SKM-1 treated with dmso at 0.1 percent for 144 hours (cell line): ENCODE measurements at regions not wholly inside any gene's neighbourhood (a gene's known extent, or its start where the extent isn't known, plus 50 kb on each side); places are given as distances from the start of the nearest gene placed in this dataset.

ENCODE experiments used
- DNase-seq: peaks from one replicate; lab custom pipeline; 2025; ENCODE audit not compliant: unreplicated experiment; lab: John Stamatoyannopoulos, UW

DNA sequence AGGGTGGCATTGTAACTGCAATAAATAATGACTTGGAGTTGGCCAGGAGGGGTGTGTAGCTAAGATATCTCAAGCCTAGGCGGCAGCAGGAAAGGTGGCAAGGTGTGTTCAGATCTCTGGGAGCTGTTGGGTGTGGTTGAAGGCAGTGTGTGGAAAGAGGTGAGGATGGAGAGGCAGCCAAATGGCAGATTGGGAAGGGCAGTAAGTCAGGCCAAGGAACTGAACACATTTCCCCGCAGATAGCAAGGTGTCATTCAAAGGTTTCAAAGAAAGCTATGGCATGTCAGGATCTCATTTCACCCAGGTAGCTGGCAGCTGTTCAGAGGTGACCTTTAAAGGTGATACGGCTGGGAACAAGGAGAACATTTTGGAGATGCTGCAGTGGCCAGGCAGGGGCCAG, 586.0 kb upstream of the MGMT start:
- no peak for DNase-seq

DNA sequence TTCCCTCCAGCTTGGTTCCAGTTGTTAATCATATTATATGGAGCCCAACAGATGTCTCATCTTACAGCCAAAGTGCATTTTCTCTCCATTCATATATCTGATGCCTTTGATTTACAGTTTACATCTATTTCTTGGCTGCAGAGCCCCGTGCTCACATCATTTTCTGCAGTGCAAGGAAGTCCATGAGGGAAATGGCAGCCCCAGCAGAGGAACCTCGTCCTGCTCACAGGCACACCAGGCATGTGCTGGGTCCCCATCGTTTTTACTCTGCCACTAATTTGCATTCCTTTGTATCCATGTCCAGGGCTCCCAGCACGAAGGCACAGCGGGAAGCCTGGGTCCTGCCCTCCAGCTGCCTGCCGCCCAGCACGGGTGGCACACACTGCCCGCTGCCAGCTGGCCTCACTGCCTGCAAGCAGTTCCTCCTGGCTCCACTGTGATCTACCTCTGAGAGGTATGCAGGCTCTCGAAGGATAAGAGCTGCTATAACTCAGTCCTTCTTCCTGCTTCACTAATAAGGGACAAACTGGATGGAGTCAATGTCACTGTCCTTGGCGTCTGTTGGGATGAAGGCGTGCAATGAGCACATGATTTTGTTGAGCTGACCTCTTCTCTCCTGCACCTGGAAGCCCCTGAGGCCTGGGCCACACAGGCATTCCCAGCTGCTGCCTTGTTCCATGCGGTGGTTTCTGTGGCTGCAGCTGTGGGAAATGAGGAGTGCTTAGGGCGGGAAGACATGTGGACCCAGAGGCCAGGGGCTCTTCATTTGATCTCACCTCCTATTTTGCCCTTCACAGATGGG, 583.6 kb upstream of the MGMT start:
- no peak for DNase-seq

DNA sequence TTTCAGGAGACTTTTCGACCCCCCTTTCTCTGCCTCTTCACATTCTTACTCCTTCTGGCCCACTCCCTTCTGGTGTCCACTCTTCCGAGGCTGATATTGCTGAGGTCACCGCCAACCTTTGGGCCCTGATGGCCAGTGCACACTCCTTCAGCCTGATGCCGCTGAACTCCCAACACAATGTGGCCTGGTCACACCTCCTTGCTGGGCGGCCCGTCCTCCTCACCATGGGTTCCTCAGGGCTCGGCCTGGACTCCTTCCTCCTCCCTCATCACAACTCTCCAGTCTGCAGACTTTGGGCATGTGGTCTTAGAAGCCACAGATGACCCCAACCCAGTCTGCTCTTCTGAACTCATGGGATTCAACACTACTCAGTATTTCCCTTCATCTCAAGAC, 583.0 kb upstream of the MGMT start:
- no peak for DNase-seq

DNA sequence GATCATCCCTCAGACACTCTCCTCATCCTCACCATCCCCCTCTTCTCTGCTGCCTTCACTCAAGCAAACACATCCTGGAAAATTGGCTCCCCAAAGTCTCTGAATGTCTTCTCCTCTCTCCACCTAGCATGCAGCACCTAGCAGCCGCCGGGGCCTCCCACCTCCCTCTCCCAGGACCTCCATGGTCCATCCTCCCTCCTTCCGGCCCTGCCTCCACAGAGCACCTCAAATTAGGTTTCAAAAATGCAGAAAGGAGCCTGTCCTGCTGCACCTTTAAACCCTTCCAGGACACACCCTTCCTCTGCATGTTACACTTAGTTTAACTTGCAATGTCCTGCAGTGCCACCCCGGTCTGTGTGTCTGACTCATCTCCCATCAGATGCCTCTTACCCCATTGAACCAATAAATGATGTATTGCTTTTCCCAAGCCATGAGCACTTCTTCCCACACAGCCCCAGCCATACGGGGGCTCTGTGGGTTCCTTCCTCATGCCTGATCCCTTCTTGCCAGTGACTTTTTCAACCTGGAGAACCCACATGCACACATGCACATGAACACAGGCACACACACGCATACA, 582.5 kb upstream of the MGMT start:
- DNase-seq, result no peak

DNA sequence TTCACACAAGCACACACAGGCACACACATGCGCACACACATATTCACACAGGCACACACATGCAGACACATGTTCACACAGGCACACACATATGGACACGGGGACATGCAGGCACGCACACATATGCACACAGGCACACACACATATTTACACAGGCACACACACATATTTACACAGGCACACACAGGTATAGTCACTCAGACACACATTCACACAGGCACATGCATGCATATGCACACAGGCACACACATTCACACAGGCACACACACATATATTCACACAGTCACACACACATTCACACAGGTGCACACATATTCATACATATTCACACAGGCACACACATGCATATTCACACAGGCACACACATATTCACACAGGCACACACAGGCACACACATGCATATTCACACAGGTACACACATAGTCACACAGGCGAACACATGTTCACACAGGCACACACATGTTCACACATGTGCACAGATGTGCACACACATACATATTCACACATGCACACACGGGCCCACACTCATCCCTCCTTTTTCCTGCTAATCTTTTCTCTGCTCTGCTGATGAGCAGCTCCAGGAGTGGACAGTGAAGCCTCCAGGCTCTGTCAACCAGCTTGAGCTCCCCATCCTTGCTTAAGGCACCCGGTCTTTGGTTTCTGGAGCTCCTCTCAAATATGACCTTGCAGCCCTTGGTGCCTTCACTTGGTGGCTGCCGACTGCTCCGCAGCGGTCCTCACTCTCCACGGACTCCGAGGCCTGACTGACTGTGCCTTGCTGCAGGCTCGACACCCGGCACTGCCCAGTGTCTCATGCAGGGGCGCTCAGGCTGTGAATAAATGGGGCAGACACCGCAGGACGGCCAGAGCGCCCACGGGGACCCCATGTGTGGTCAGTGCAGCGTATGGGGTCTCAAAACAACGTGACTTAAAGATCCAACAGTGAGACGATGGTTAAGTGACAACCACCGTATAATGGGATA, 581.2 kb upstream of the MGMT start:
- no peak for DNase-seq

DNA sequence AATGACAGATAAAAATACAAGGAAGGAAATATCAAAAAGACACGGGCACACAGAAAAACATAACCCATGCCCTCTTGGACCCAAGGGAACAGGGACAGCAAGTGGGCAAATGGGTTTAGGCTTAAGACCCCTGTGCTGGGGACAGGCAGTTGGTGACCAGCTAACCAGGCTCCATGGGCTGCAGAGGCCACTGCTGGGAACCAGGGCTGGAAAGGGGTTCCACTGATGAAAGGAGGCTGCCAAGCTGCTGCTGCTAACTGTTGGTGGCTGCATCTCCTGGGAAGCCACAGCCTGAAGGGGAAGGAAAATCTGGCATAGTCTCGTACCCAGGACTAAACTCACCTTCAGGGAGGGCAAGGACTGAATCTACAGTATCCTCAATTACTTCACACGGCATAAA, 579.2 kb upstream of the MGMT start:
- DNase-seq, result no peak

DNA sequence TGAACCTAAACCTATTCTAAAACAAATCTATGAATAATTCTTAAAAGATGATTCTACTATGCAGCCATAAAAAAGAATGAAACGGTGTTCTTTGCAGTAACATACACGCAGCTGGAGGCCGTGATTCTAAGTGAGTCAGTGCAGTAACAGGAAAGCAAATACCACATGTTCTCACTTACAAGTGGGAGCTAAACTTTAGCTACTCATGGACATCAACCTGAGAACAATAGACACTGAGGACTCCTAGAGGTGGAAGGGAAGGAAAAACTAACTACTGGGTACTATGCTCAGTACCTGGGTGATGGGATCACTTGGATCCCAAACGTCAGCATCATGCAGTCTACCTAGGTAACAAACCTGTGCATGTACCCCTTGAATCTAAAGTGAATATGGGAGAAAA, 575.0 kb upstream of the MGMT start:
- DNase-seq, result no peak

DNA sequence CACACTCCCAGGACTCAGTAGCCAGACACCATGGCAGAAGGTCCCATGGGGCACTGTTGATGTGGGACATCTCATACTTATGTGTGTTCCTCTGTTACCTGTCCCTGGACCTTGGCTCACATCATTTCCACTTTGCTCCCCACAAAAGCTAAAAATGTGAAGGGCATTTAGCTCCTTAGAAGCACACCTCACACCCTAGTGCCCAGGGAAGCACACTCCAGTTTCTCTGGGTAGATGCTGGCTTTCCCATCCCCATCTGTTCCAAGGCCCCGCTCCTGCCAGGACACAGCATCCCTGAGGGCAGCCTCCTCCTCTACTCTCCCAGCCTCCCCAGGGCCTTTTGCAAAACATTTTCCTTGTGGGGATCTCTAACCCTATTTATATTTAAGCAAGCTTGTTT, 572.4 kb upstream of the MGMT start:
- no peak for DNase-seq

DNA sequence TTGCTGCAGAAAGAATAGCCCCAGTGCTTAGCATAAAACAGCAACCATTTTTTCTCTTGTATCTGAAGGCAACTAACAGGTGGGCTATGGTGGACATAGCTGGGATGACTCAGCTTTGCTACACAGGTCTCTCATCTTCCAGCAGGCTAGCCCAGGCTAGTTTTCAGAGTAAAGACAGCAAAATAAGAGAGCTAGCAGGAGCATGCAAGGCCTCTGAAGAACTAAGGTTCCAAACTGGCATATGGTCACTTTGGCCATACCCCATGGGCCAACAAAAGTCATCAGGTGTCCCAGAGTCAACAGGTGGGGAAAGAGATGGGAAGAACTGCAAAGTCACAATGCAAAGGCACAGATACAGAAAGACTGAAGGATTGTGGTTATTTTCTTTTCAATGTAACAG, 571.6 kb upstream of the MGMT start:
- no peak for DNase-seq

DNA sequence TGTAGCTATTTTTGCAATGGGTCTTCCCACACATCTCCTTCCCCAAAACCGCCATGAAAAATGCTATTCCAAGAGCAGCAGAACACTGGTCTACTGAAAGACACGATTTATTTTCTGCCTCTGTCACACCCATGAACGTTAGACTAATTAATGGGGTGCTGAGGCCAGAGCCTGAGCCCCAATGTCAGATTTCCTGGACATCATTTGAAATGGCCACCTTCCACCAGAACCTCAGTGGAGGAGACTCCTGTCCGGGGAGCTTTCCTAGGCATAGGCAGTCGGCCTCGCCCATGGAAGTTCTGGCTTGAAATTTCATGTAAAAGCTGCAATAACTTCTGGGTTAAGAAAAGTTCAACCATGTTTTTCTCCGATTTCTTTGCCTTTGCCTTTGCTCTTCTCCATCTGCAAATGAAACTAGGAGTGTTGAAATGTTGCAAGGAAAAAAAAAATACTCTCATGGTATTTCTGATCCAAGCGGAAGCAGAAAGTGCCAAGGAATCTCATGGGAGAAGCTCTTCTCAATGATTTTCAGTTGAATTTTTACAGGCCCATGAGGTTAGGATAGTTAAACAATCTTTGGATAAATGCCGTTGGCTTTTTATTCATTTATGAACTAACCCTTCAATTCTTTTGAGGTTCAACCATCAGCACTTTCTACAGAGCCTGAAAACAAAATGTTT, 570.8 kb upstream of the MGMT start:
- DNase-seq, result no peak

DNA sequence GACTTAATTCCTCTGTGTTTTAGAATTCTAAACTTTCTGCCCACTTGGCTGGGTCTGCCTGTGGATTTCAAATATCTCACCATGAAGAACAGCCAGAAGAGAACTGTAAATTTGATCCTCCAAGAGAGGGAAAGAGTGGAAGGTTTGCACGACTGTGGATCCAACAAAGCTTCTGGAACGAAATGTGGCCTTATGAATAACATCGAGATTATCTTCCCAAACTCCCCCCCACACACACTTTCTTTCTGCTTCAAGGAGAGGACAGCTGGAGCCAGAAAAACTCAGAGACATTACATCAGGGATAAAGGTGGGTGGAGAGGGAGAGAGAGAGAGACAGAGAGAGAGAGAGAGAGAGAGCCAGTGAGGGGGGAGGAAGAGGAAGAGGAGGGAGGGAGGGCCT, 570.1 kb upstream of the MGMT start:
- DNase-seq, result no peak

DNA sequence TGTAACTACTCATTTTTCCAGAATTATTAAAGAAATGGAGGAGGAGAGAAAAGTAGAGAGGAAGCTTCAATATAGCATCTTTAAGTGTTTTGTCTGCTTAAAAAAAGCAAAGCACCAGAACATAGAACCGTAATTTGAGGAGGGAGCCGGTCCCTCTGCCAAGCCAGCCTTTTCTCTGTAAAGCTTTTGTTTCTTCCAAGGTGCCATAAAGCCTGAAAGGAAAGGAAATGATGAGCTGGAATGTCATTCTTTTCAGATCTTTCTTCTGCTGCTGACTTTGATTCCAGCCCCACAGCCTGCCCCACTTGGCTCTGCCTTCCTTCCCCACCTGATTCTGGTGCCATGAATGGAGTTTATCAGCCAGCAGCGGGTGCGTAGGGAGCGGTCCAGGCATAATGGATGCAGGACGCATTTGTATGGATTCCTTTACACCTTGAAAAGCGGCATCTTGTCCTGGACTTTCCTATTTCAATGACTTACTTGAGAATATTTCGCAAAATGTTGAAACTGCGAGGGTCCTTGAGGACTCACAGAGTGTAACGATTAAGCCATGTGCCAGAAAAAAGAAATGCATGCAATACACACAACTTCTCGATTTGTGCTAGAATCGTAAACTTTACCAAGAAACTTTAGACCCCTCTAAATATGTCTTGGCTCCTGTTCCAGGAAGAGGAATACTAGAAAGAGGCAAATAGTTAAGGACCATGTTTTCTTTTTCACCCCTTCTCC, 569.5 kb upstream of the MGMT start:
- DNase-seq, result no peak

DNA sequence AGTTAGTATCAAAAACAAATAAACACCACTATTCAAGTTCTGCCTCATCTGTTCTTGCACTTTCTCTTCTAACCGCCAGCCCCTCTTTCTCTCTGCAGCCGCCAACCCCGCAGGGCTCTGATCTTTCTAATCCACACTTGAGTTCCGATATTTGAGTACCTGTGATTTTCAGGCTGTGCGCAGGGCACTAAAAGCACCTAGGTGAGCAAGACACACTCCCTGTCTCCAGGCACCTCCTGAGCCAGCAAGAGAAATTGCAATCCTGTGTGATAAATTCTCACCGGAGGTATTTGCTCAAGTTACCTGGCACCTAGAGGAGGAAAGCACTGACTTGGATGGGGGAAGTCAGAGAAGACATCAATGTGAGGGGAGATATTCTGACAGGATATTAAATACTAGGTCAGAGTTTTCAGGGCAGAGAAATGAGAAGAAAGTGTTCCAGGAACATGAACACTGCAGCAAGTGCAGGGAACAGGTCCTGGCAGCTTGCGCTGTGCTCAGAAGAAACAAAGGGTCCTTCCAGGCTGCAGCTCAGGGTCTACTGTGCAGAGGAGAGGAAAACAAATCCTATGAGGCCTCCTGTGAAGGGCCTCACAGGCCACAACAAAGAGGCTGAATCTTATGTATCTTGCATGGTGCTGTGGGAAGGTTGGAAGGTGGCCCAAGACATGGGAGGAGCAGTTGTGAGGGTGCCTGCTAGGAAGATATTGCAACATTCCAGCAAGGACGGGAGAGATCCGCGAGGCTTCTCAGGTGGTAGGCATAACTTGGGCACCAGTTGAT, 568.7 kb upstream of the MGMT start:
- DNase-seq, result no peak

DNA sequence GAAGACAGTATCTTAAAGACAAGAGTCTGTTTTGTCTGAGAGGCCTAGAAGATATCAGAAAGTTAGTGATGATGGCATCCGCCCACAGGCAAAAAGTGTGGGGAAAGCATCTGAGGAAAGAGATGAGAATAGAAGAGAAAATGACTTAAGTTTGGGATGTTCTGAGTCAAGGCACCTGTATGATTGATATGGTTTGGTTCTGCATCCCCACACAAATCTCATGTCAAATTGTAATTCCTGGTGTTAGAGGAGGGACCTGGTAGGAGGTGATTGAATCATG, 568.2 kb upstream of the MGMT start:
- no peak for DNase-seq

DNA sequence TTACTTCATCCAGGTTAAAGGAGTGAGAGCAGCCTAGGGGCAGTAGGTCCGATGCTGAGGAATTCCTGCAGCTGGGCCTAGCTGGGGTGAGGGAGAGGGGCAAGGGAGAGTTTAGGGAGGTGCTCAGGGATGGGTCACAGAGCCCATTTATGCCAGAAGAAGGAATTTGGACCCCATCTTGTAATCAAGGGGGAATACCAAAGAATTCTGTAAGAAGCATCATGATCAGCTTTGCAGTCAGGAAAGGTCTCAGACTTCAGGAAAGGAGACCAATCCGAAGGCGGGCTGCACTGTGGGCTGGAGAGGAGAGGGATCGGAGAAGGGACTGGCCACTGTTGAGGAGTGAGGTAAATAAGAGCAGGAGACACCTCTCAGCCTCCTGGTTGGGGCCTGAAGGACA, 566.6 kb upstream of the MGMT start:
- no peak for DNase-seq

DNA sequence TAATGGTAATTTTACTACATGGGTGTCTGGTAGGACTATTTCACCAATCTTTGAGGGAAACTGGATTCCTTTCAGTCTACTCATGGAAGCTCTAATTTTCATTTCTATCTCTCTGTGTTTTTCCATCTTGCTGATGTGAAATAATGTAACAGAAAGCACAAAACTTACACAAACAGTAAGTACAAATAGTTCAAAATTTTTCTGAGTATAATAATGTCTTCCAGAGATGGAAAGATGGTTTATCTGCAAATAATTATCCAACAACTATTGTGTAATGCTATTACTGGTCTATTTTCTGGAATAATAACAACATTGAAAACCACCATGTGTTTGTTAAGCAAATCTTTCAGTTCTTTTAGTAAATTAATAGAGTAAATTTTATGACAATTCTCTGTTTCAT, 565.8 kb upstream of the MGMT start:
- no peak for DNase-seq

DNA sequence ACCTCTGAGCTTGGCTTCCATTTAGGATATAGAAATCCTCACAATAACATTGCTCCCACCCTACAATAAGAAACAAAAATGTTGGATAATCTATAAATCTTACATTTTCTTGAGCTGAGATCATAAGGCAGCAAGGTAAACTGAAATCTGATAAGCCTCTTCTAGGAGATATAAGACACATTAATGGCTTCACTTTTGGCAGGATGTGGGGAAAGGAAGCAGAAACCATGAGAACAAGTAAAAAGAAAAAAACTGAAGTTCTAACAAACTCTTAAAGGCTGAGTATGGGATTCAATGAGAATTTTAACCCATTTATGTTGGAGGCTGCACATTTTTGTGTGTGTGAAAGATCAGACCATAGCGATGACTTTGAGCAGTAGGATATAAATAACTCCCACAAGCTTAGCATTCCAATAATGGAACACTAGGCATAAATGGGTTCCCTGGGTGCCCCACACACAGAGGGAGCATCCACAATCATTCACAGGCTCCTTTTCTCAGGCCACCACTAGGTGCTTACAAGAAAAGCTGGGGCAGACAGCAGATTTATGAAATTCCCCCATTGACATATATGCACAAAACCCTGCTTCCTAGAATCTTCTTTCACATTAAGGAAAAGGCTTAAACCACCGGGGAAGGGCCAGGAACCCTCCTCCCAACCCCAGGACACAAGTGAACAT, 564.9 kb upstream of the MGMT start:
- no peak for DNase-seq

DNA sequence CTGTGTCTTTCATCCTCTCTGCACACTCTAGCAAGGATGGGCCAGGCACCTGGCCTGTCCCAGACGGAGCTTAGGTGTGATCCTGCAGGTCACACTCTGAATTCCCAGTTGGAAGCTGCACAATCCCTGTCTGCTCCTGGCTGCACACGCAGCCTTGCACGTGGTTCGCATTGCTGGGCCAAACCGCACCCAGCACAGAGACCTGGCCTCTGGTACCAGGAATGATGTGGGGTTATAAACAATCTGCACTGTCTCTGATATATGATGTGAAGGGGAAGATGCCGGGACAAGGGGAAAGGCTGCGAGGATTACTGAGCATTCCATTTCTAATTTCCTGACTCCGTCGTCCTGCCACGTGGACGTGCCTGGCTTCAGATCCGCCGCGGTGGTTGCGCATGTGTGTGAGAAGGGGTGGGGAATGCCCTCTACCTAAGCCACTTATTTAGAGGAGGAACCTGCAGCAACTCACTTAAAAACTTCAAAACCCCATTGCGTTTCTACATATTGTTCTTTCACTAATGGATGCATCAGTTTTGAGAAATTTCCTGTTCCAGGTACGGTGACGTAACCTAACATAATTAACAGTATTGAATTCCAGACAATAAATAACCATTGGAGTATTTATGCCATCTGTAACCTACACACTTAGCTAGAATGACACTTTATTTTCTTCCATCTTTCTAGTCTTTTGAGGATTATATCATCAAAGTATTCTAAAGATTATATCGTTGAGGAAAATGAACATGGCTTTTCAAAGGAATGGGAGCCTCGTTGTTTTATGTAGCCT, 559.7 kb upstream of the MGMT start:
- no peak for DNase-seq

DNA sequence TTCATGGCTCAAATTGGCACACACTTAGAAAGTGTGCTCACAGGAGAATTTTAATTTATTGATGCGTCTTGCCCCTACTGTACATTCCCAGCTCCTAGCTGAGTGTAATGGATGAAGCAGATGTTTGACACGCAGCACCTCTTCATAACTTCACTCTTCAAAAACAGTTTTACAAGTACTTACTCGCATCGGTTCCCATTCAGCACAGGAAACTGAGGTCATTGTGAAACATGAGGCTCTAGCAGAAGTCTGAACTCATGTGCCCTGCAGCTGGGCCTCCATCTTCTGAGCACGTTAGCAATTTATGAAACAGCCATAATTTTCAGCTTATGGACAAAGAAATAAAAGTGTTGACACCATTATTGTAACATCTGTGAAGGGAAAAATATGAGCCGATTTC, 558.9 kb upstream of the MGMT start:
- DNase-seq, result peak; percentile 14
